Loucy (cell line): ENCODE measurements at regions not wholly inside any gene's neighbourhood (a gene's known extent, or its start where the extent isn't known, plus 50 kb on each side); places are given as distances from the start of the nearest gene placed in this dataset.

Experiments
- H2AFZ ChIP-seq: fragments of 200-600 bp; sonication (generic); 2 replicates; pipeline ENCODE4 v1.6.0; 2016; ENCODE audit warnings: antibody characterized with exemption, mild to moderate bottlenecking, low read length, moderate library complexity
- H3F3A ChIP-seq: fragments of 200-600 bp; 2 replicates; pipeline ENCODE4 v1.6.0; 2016; ENCODE audit warnings: antibody characterized with exemption, low read depth, mild to moderate bottlenecking
- H3K27me3 ChIP-seq: fragments of 200-600 bp; sonication (generic); 2 replicates; pipeline ENCODE4 v1.6.1; 2014; ENCODE audit warnings: low read length, mild to moderate bottlenecking; ENCODE audit not compliant: insufficient read depth, poor library complexity, severe bottlenecking
- H3K36me3 ChIP-seq: fragments of 200-600 bp; sonication (generic); 2 replicates; pipeline ENCODE4 v1.6.1; 2016; ENCODE audit warnings: low read length; ENCODE audit not compliant: insufficient read depth
- H3K4me1 ChIP-seq: fragments of 200-600 bp; sonication (generic); 2 replicates; pipeline ENCODE4 v1.5.1; 2014; ENCODE audit warnings: low read length, mild to moderate bottlenecking; ENCODE audit not compliant: insufficient read depth, poor library complexity, severe bottlenecking
- H3K4me2 ChIP-seq: fragments of 200-600 bp; sonication (generic); 2 replicates; pipeline ENCODE4 v1.6.0; 2014; ENCODE audit warnings: antibody characterized with exemption, low read length, low read depth, mild to moderate bottlenecking; ENCODE audit not compliant: poor library complexity, severe bottlenecking
- H3K4me3 ChIP-seq: fragments of 200-600 bp; sonication (generic); 2 replicates; pipeline ENCODE4 v1.5.1; 2014; ENCODE audit warnings: low read length, mild to moderate bottlenecking, mixed read lengths; ENCODE audit not compliant: poor library complexity, severe bottlenecking
- H3K79me2 ChIP-seq: fragments of 200-600 bp; sonication (generic); 2 replicates; pipeline ENCODE4 v1.6.1; 2014; ENCODE audit warnings: low read length; ENCODE audit not compliant: insufficient read depth
- H3K9ac ChIP-seq: fragments of 200-600 bp; sonication (generic); 2 replicates; pipeline ENCODE4 v1.6.0; 2014; ENCODE audit warnings: mild to moderate bottlenecking, low read depth, low read length, moderate library complexity; ENCODE audit not compliant: poor library complexity, severe bottlenecking
- H3K9me2 ChIP-seq: fragments of 200-600 bp; sonication (generic); replicated peaks from 2 replicates; pipeline ENCODE4 v1.6.1; 2016; ENCODE audit warnings: low read depth, low read length, mixed read lengths
- H3K9me3 ChIP-seq: fragments of 200-600 bp; sonication (generic); 2 replicates; pipeline ENCODE4 v1.6.1; 2014; ENCODE audit warnings: mild to moderate bottlenecking, antibody characterized with exemption, low read length, low read depth; ENCODE audit not compliant: insufficient read depth
- H4K20me1 ChIP-seq: fragments of 200-600 bp; sonication (generic); 2 replicates; pipeline ENCODE4 v1.6.0; 2014; ENCODE audit warnings: antibody characterized with exemption, low read length, mild to moderate bottlenecking; ENCODE audit not compliant: insufficient read depth, poor library complexity, severe bottlenecking
- CTCF ChIP-seq: fragments of 200-600 bp; sonication (generic); conservative IDR thresholded peaks from 2 replicates; pipeline ENCODE4 v1.5.1; 2014; ENCODE audit warnings: mild to moderate bottlenecking, antibody characterized with exemption, low read length
- EZH2phosphoT487 ChIP-seq: fragments of 200-600 bp; IDR thresholded peaks from 2 replicates; pipeline ENCODE4 v1.6.1; 2018; ENCODE audit warnings: antibody characterized with exemption, mild to moderate bottlenecking, moderate library complexity, borderline replicate concordance

- Histone ChIP-seq H3K27me3 (no peaks in the 10 kb centered on the region), H3K9me3 (no peaks in the 10 kb centered on the region), H3K4me2 (no peak overlapping the region), H3K9me2 (no peaks in the 10 kb centered on the region), H3F3A (0 out of 2 replicates have a peak, but pooled peaks cover 3% of the 10 kb centered on the region), H3K4me1 (peaks cover 21% of the 10 kb centered on the region), H3K36me3 (no peaks in the 10 kb centered on the region), H2AFZ (no peak overlapping the region), H3K79me2 (no peaks in the 10 kb centered on the region), H3K4me3 (no peak overlapping the region), H4K20me1 (no peaks in the 10 kb centered on the region), H3K9ac (no peak overlapping the region)
- TF ChIP-seq CTCF (no peak), EZH2phosphoT487 (no peak)
Measured at GRCh38 chr12:90233168-90234100, 524.8 kb upstream of the ATP2B1 start.

GRCh38 chr12:90229407-90230170, 521.0 kb upstream of the ATP2B1 start:
- peaks cover 21% of the 10 kb centered on the region for H3K4me1 ChIP-seq
- TF ChIP-seq CTCF (no peak), EZH2phosphoT487 (no peak)
- no peaks in the 10 kb centered on the region for H3K27me3 ChIP-seq
- no peaks in the 10 kb centered on the region for H4K20me1 ChIP-seq
- no peak overlapping the region for H3K9ac ChIP-seq
- no peaks in the 10 kb centered on the region for H3K9me2 ChIP-seq
- no peaks in the 10 kb centered on the region for H3K36me3 ChIP-seq
- no peak overlapping the region for H3K4me2 ChIP-seq
- H2AFZ ChIP-seq = no peak overlapping the region
- no peak overlapping the region for H3K4me3 ChIP-seq
- H3F3A ChIP-seq = 0 out of 2 replicates have a peak, but pooled peaks cover 3% of the 10 kb centered on the region
- H3K9me3 ChIP-seq = no peaks in the 10 kb centered on the region
- H3K79me2 ChIP-seq = no peaks in the 10 kb centered on the region

DNA sequence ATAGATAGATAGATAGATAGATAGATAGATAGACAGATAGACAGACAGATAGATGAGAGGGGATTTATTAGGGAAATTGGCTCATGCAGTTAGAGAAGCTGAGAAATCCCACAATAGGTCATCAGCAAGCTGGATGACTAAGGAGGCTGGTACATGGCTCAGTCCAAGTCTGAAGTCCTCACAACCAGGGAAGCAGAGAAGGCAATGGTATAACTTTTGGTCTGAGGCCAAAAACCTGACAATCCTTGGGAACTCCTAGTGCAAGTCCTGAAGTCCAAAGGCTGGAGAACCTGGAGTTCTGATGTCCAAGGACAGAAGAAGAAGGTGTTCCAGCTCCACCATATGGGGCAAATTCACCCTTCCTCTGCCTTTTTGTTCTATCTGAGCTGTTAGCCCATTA, 517.6 kb upstream of the ATP2B1 start:
- no peaks in the 10 kb centered on the region for H3K27me3 ChIP-seq
- H3K4me1 ChIP-seq = peaks cover 19% of the 10 kb centered on the region
- H3F3A ChIP-seq = 0 out of 2 replicates have a peak, but pooled peaks cover 3% of the 10 kb centered on the region
- H3K9me2 ChIP-seq = no peaks in the 10 kb centered on the region
- H3K4me3 ChIP-seq = no peak overlapping the region
- TF ChIP-seq EZH2phosphoT487 (no peak), CTCF (no peak)
- no peaks in the 10 kb centered on the region for H3K36me3 ChIP-seq
- H3K9me3 ChIP-seq = no peaks in the 10 kb centered on the region
- no peaks in the 10 kb centered on the region for H3K79me2 ChIP-seq
- no peaks in the 10 kb centered on the region for H4K20me1 ChIP-seq
- no peak overlapping the region for H2AFZ ChIP-seq
- H3K4me2 ChIP-seq = no peak overlapping the region
- no peak overlapping the region for H3K9ac ChIP-seq
